ENCODE measurements at regions not wholly inside any gene's neighbourhood (a gene's known extent, or its start where the extent isn't known, plus 50 kb on each side); places are given as distances from the start of the nearest gene placed in this dataset.

- no peak for TF ChIP-seq CTCF (IDR thresholded peaks at IDR 0.05; ENCODE audit: insufficient read depth, low read length, poor library complexity, severe bottlenecking)
- Histone ChIP-seq H3K27me3 (ENCODE audit: control insufficient read depth, insufficient read depth, low read length) (no peaks in the 10 kb centered on the region), H3K4me3 (ENCODE audit: low read depth, low read length) (no peak overlapping the region), H3K36me3 (ENCODE audit: control insufficient read depth, insufficient read depth, low read length) (no peaks in the 10 kb centered on the region)
- DNase-seq (ENCODE audit: low read depth) = no peak
Observed at GRCh38 chr5:36492984-36493654, 113.3 kb upstream of the SLC1A3 start.

GRCh38 chr5:36494028-36494427 lies 112.4 kb upstream of the SLC1A3 start:
- no peaks in the 10 kb centered on the region for H3K36me3 ChIP-seq (ENCODE audit: control insufficient read depth, insufficient read depth, low read length)
- no peak overlapping the region for H3K4me3 ChIP-seq (ENCODE audit: low read depth, low read length)
- H3K27me3 ChIP-seq (ENCODE audit: control insufficient read depth, insufficient read depth, low read length) = no peaks in the 10 kb centered on the region
- no peak for DNase-seq (ENCODE audit: low read depth)
- no peak for TF ChIP-seq CTCF (IDR thresholded peaks at IDR 0.05; ENCODE audit: insufficient read depth, low read length, poor library complexity, severe bottlenecking)

- no peak overlapping the region for H3K4me3 ChIP-seq (ENCODE audit: low read depth, low read length)
- no peaks in the 10 kb centered on the region for H3K36me3 ChIP-seq (ENCODE audit: control insufficient read depth, insufficient read depth, low read length)
- no peak for DNase-seq (ENCODE audit: low read depth)
- no peaks in the 10 kb centered on the region for H3K27me3 ChIP-seq (ENCODE audit: control insufficient read depth, insufficient read depth, low read length)
- TF ChIP-seq CTCF (IDR thresholded peaks at IDR 0.05; ENCODE audit: insufficient read depth, low read length, poor library complexity, severe bottlenecking) = no peak
Observed at GRCh38 chr5:36494841-36495601, 111.4 kb upstream of the SLC1A3 start.

- DNase-seq (ENCODE audit: low read depth) = no peak
- no peak for TF ChIP-seq CTCF (IDR thresholded peaks at IDR 0.05; ENCODE audit: insufficient read depth, low read length, poor library complexity, severe bottlenecking)
- Histone ChIP-seq H3K4me3 (ENCODE audit: low read depth, low read length) (no peak overlapping the region), H3K27me3 (ENCODE audit: control insufficient read depth, insufficient read depth, low read length) (no peaks in the 10 kb centered on the region), H3K36me3 (ENCODE audit: control insufficient read depth, insufficient read depth, low read length) (no peaks in the 10 kb centered on the region)
Observed at GRCh38 chr5:36495611-36496010, 110.8 kb upstream of the SLC1A3 start.

- no peak overlapping the region for H3K4me3 ChIP-seq (ENCODE audit: low read depth, low read length)
- no peaks in the 10 kb centered on the region for H3K36me3 ChIP-seq (ENCODE audit: control insufficient read depth, insufficient read depth, low read length)
- TF ChIP-seq CTCF (IDR thresholded peaks at IDR 0.05; ENCODE audit: insufficient read depth, low read length, poor library complexity, severe bottlenecking) = no peak
- no peak for DNase-seq (ENCODE audit: low read depth)
- H3K27me3 ChIP-seq (ENCODE audit: control insufficient read depth, insufficient read depth, low read length) = no peaks in the 10 kb centered on the region
Observed at GRCh38 chr5:36496471-36496870, 109.9 kb upstream of the SLC1A3 start.

Data from kidney epithelial cell (primary cell).